ENCODE measurements at regions not wholly inside any gene's neighbourhood (a gene's known extent, or its start where the extent isn't known, plus 50 kb on each side); places are given as distances from the start of the nearest gene placed in this dataset.

DNA sequence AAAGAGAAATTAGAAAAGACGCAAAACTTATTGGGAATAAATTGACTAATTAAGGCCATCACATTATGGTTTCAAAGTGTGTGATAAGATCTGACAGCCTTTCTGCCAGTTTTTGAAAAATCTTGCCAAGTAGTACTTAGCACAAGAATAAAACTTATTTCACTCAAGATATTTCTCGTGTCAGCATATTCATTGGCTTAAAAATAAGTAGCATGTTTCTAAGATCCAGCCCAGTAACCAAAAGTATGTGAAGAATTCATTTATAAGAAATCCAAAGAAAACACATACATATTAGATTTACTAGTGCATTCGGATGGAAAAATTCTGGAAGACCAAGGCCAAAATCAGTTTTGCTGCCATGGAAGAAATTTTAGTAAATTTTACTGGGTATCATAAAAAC is 1135.0 kb downstream of the GALC start:
- no peak overlapping the region for H3K27ac Mint-ChIP-seq
- no peak for DNase-seq
- H3K27me3 Mint-ChIP-seq, result no peaks in the 10 kb centered on the region
- no peaks in the 10 kb centered on the region for H3K36me3 Mint-ChIP-seq (ENCODE audit: low read depth)
- H3K4me1 Mint-ChIP-seq (ENCODE audit: low read depth), result no peaks in the 10 kb centered on the region
- peaks cover 16% of the 10 kb centered on the region for H3K9me3 Mint-ChIP-seq
- no peak overlapping the region for H3K4me3 Mint-ChIP-seq

DNA sequence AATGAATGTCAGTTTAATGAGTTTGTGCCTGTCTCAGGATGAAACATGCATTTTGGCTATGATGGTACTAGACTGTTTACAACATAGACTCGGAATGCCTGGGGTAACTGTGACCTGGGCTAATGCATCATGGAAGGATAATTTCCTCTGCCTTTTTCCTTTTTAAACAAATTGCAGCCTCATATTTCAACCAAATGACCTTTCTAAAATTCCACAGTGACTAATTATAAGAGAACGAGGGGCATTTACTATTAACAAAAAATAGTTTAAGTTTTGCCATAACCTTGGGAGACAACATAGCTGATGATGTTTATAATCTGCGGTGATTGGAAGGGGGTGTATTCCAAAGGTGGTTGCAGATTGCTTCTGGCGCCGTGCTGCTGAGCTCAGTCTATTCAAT is 1140.5 kb downstream of the GALC start:
- no peak for DNase-seq
- Mint-ChIP-seq H3K4me1 (ENCODE audit: low read depth) (no peaks in the 10 kb centered on the region), H3K36me3 (ENCODE audit: low read depth) (no peaks in the 10 kb centered on the region), H3K4me3 (no peak overlapping the region), H3K27ac (no peak overlapping the region), H3K27me3 (no peaks in the 10 kb centered on the region), H3K9me3 (peaks cover 19% of the 10 kb centered on the region)

DNA sequence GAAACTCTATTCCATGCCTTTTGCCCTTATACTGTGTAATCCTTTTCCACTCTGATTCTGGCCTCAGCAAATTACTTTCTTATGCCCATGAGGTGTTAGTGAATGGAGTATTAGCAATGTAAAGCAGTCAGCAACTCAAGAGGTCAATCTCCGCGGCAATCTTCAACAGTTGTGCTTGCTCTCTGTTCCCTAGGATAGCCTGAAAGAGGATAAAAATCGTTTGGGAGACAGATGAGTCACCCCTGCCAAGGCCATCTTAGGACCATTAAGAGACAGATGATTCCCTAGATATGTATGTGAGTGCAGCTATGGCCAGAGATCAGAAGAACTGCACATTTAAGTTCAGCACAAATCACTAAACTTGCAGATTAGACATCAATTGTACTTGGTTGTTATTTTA is 1145.8 kb downstream of the GALC start:
- no peak for DNase-seq
- H3K4me3 Mint-ChIP-seq, result no peak overlapping the region
- no peaks in the 10 kb centered on the region for H3K36me3 Mint-ChIP-seq (ENCODE audit: low read depth)
- no peaks in the 10 kb centered on the region for H3K27me3 Mint-ChIP-seq
- H3K9me3 Mint-ChIP-seq, result peaks cover 15% of the 10 kb centered on the region
- H3K4me1 Mint-ChIP-seq (ENCODE audit: low read depth), result no peaks in the 10 kb centered on the region
- no peak overlapping the region for H3K27ac Mint-ChIP-seq

DNA sequence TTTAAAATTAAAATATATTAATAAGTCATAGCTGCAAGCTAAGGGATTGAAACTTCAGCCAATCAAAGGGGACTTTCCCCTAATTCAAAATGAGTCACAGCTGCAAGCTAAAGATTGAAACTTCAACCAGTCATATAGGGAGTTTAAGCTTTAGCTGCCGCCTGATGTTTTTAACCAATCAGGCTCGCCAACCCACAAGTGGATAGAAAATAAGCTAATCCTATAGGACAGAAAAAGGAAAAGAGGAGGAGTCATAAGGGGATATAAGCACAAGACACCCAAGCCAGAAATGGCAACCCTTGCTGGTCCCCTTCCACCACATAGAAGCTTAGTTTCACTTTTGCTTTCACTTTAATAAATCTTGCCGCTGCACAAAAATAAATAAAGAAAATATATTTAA is 1154.6 kb downstream of the GALC start:
- Mint-ChIP-seq H3K9me3 (peaks cover 9% of the 10 kb centered on the region), H3K27ac (no peak overlapping the region), H3K27me3 (no peaks in the 10 kb centered on the region), H3K4me1 (ENCODE audit: low read depth) (peaks cover 2% of the 10 kb centered on the region), H3K4me3 (no peak overlapping the region), H3K36me3 (ENCODE audit: low read depth) (no peaks in the 10 kb centered on the region)
- DNase-seq, result no peak

DNA sequence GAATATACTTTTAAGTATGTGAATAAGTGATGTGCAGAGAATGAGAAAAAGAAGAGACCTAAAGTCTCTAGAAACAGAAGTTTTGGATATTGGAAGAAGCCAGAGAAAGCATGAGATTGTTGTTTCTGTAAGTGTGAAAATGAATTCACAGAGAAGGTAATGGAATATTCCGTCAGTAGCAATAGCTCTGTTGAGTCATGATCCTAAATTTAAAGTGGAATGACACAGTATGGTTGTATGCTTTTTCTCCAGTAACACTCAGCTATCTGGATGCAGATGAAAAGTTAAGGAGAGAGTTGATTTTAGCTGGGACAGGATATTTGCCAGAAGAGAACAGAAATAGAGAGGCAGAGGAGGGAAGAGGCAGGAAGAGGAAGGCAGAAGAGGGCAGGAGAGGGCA is 1166.3 kb downstream of the GALC start:
- Mint-ChIP-seq H3K9me3 (peaks cover 12% of the 10 kb centered on the region), H3K36me3 (ENCODE audit: low read depth) (no peaks in the 10 kb centered on the region), H3K4me1 (ENCODE audit: low read depth) (no peaks in the 10 kb centered on the region), H3K27me3 (no peaks in the 10 kb centered on the region), H3K4me3 (no peak overlapping the region), H3K27ac (no peak overlapping the region)
- DNase-seq, result no peak

DNA sequence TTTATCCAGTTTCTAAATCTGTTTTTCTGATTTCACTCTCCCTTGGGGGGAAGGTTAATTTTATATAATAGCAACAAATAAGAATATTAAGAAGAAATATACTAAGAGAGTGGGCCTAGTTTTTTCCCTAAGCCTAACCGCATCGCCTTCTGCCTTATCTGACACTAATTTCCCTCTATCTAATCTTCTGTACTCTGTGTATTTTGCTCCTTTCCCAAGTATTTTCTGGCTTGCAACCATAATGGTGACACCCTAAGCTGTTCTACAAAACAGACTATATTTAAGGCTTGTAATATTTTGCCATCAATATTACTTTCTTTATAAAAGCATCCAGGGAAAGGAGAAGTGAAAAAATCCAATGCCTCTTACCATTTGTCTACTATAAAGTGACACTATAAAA is 1168.8 kb downstream of the GALC start:
- Mint-ChIP-seq H3K27me3 (no peaks in the 10 kb centered on the region), H3K36me3 (ENCODE audit: low read depth) (no peaks in the 10 kb centered on the region), H3K9me3 (peaks cover 17% of the 10 kb centered on the region), H3K4me3 (no peak overlapping the region), H3K27ac (no peak overlapping the region), H3K4me1 (ENCODE audit: low read depth) (no peaks in the 10 kb centered on the region)
- DNase-seq, result no peak

DNA sequence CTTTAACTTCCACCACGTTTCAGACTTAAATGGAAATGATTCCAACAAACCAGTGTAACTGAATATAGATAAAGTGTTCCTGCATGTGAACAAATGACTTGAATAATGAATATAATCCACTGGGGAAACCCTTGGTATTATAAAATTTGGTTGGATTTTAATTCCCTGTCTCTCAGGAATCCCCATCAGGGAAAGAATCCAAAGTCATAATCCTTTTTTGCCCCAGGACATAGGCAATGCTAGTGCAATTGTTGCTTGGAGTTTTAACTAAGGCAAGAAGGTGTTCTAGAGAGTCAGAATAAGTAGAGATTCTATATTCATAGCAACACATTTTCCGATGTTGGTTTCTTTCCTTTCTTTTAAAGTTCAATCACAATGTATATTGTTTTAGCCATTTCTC is 1169.4 kb downstream of the GALC start:
- Mint-ChIP-seq H3K4me3 (no peak overlapping the region), H3K27me3 (no peaks in the 10 kb centered on the region), H3K36me3 (ENCODE audit: low read depth) (no peaks in the 10 kb centered on the region), H3K27ac (no peak overlapping the region), H3K4me1 (ENCODE audit: low read depth) (no peaks in the 10 kb centered on the region), H3K9me3 (peaks cover 17% of the 10 kb centered on the region)
- no peak for DNase-seq

DNA sequence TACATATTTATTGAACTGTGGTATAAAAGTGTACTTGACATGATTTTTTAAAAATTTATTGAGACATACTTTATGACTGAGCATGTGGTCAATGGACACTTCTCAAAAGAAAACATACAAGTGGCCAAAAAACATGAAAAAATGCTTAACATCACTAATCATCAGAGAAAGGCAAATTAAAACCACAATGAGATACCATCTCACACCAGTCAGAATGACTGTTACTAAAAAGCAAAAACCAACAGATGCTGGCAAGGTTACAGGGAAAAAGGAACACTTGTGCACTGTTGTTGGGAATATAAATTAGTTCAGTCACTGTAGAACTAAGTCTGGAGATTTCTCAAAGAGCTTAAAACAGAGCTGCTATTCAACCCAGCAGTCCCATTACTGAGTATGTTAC is 1177.6 kb downstream of the GALC start:
- Mint-ChIP-seq H3K27me3 (no peaks in the 10 kb centered on the region), H3K27ac (no peak overlapping the region), H3K4me3 (no peak overlapping the region), H3K9me3 (peaks cover 34% of the 10 kb centered on the region), H3K4me1 (ENCODE audit: low read depth) (no peaks in the 10 kb centered on the region), H3K36me3 (ENCODE audit: low read depth) (no peaks in the 10 kb centered on the region)
- DNase-seq, result no peak

DNA sequence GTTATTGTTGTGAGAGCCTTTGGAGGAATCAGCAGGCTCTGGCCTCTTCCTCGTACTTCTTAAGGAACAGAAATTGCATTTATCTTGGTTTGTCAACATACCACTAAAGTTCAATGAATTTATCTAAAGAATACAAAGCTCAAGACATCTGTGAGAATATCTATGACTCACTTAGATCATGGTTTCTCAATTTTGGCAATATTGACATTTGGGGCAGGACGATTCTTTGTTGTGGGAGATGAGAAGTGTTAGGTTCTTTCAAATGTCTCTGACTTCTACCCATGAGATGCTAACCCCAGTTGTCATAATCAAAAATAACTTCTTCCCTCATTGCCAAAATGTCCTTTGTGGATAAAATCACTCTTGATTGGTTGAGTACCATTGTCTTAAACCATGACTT is 1190.3 kb downstream of the GALC start:
- no peaks in the 10 kb centered on the region for H3K36me3 Mint-ChIP-seq (ENCODE audit: low read depth)
- no peak overlapping the region for H3K27ac Mint-ChIP-seq

DNA sequence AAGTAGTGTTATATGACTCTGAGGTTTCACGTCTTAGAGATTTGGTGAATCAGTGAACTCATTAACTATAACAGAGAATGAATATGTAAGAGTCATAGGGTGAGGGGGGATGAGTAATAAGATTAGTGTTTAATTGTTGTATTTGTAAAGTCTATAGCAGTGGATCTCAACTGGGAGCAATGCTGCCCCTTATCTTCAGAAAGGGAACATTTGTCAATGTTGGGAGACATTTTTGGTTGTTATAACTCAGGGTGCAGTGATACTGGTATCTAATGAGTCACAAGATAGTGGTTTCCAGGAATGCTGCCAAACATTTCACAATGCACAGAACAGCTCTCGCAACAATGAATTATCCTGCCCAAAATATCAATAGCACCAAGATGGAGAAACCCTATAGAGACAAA is 1193.7 kb downstream of the GALC start:
- Mint-ChIP-seq H3K27me3 (no peaks in the 10 kb centered on the region), H3K27ac (no peak overlapping the region), H3K36me3 (ENCODE audit: low read depth) (no peaks in the 10 kb centered on the region), H3K4me1 (ENCODE audit: low read depth) (no peaks in the 10 kb centered on the region), H3K4me3 (no peak overlapping the region), H3K9me3 (peaks cover 7% of the 10 kb centered on the region)
- DNase-seq, result no peak

More for the DNA sequence above, 1190.3 kb downstream of the GALC start:
- Mint-ChIP-seq H3K4me1 (ENCODE audit: low read depth) (no peaks in the 10 kb centered on the region), H3K27me3 (no peaks in the 10 kb centered on the region), H3K4me3 (no peak overlapping the region), H3K9me3 (peaks cover 11% of the 10 kb centered on the region)
- DNase-seq, result no peak

DNA sequence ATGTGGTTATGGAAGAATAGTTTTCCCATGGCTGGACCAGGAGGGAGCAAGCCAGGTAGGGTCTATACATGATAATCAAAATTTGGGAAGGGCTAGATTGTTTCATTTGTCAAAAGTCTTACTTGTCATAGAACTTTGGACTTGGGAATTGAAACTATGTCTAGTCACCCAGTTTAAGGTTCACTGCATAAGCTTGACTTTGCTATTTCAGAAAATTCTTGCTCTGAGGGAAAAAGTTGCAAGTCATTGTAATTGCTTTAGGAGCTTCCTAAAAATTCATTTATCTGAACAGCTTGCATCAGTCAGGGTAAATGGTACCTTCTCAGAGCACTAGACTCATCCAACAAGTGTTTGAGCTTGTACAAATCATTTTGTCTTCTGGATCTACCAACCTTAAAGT is 1194.7 kb downstream of the GALC start:
- Mint-ChIP-seq H3K9me3 (peaks cover 7% of the 10 kb centered on the region), H3K27ac (no peak overlapping the region), H3K36me3 (ENCODE audit: low read depth) (no peaks in the 10 kb centered on the region), H3K4me1 (ENCODE audit: low read depth) (no peaks in the 10 kb centered on the region), H3K27me3 (no peaks in the 10 kb centered on the region), H3K4me3 (no peak overlapping the region)
- DNase-seq, result no peak

DNA sequence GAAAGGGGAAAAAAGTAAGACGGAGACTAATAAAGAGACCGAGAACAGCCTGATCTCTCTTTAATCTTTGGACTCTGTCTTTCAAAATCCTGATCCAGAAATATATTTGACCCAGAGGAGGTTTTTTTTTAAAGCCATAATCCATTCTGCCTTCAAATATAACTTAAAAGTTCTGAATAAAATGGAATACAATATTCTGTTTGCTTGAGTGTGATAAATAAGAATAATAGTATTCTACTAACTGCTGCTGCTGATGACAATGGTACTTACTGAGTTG is 1196.0 kb downstream of the GALC start:
- H3K9me3 Mint-ChIP-seq, result peaks cover 5% of the 10 kb centered on the region
- H3K36me3 Mint-ChIP-seq (ENCODE audit: low read depth), result no peaks in the 10 kb centered on the region
- no peaks in the 10 kb centered on the region for H3K27me3 Mint-ChIP-seq
- no peak overlapping the region for H3K27ac Mint-ChIP-seq
- no peak for DNase-seq
- no peak overlapping the region for H3K4me3 Mint-ChIP-seq
- no peaks in the 10 kb centered on the region for H3K4me1 Mint-ChIP-seq (ENCODE audit: low read depth)

DNA sequence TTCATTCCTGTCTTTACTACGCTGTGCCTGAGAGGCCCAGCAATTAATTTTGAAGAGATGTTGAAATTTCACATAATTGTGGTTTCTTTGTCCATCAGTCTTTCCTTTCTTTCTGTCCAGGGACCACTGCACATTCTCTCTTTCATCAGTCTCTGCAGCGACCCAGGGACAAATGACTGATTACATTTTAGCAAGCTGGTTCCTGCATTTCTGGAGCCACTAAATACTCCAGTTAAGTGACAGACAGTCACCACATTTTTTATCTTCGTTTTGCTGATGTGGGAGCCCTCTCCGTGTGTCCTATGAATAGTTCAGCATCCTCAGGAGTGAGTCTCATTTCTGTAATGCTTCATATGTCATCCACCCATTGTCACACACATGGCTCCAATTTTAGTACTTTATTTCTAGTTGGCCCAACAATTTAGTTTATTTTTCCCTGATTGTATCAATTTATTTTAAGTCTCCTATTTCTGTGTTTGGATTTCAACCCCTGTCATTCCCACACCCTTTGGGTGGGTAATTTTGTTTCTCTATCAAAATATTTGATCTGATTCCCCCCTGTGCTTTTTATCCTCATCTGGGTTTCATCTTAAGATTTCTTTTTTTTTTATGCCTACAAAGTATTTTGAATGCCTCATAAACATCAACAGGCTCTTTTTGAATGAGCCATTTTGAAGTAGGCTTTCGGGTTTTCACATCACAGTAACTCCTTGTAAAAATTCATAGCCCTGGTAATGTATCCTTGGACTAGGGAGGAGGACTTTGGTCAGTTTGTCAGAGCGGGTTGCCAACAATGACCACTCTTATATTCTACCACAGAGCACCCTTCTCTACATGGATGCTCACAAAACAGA is 1196.5 kb downstream of the GALC start:
- Mint-ChIP-seq H3K27me3 (no peaks in the 10 kb centered on the region), H3K27ac (no peak overlapping the region), H3K4me3 (no peak overlapping the region), H3K9me3 (peaks cover 3% of the 10 kb centered on the region), H3K4me1 (ENCODE audit: low read depth) (no peaks in the 10 kb centered on the region), H3K36me3 (ENCODE audit: low read depth) (no peaks in the 10 kb centered on the region)
- no peak for DNase-seq

DNA sequence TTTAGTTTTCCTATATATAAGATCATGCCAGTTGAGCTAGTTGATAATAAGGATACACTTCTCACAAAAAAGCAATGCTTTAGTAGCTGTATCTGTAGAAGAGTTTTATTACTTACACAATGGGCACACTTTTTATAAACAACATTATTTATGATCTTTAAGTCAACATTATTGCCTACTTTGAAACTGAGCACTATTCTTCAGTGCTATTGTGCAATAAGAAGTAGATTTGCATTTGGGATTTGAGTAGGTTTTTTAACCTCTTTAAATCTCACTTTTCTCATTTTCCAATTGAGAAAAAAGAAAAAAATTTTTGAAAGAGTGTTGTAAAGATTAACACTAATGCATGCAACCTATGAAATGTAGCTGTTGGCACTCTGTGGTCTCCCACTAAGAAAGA is 1198.3 kb downstream of the GALC start:
- Mint-ChIP-seq H3K9me3 (peaks cover 3% of the 10 kb centered on the region), H3K4me1 (ENCODE audit: low read depth) (no peaks in the 10 kb centered on the region), H3K27me3 (no peaks in the 10 kb centered on the region), H3K36me3 (ENCODE audit: low read depth) (no peaks in the 10 kb centered on the region), H3K4me3 (no peak overlapping the region), H3K27ac (no peak overlapping the region)
- no peak for DNase-seq

DNA sequence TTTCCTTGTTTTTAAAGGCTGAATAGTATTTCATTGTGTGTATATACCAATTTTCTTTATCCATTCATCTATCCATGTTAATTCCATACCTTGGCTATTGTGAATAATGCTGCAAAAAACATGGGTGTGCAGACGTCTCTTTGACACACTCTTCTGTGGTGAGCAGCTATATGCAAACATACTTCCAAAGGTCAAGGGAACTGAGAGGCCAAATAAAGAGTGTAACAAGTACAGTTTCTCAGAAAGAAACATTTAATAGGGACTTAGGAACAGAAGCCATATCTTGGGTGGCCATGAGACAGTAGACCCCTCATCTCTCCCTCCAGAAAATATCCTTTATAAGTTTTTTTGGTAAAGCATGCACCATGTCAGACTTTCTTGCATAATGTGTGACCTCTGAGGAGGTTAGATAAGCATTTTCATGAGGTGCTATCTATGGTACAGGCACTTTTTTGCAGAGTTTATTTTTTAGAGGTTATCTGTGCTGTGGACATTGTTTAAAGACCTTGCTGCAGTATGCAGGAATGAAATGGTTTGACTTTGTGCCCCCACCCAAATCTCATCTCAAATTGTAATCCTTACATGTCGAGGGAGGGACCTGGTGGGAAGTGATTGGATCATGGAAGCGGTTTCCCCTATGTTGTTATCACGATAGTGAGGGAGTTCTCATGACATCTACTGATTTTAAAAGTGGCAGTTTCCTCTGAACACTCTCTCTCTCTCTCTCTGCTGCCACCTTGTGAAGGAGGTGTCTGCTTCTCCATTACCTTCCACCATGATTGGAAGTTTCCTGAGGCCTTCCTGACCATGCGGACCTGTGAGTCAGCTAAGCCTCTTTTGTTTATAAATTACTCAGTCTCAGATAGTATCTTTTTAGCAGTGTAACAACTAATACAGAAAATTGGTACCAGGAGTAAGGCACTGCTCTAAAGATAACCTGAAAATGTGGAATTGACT is 1202.3 kb downstream of the GALC start:
- no peak overlapping the region for H3K27ac Mint-ChIP-seq
- no peak for DNase-seq
- no peaks in the 10 kb centered on the region for H3K27me3 Mint-ChIP-seq
- no peak overlapping the region for H3K4me3 Mint-ChIP-seq
- peaks cover 5% of the 10 kb centered on the region for H3K9me3 Mint-ChIP-seq
- no peaks in the 10 kb centered on the region for H3K4me1 Mint-ChIP-seq (ENCODE audit: low read depth)
- no peaks in the 10 kb centered on the region for H3K36me3 Mint-ChIP-seq (ENCODE audit: low read depth)
